Testis (tissue), 2 donors: ENCODE measurements at regions not wholly inside any gene's neighbourhood (a gene's known extent, or its start where the extent isn't known, plus 50 kb on each side); places are given as distances from the start of the nearest gene placed in this dataset.

ENCODE experiments used
- DNase-seq: peaks from one replicate; pipeline ENCODE4 v3.0.0-alpha.2; 2019
- H3K27ac ChIP-seq, 2 donors: fragments of 200-600 bp; sonication (generic); one replicate each; pipeline ENCODE4 v1.5.1; 2019
- H3K27me3 ChIP-seq: fragments of 200-600 bp; sonication (generic); one replicate; pipeline ENCODE4 v1.5.1; 2019
- H3K36me3 ChIP-seq: fragments of 200-600 bp; sonication (generic); one replicate; pipeline ENCODE4 v1.5.1; 2017; ENCODE audit warnings: low read depth; ENCODE audit errors: missing control alignments
- H3K4me1 ChIP-seq: fragments of 200-600 bp; sonication (generic); one replicate; pipeline ENCODE4 v1.5.1; 2019
- H3K4me3 ChIP-seq, 2 donors: fragments of 200-600 bp; sonication (generic); one replicate each; pipeline ENCODE4 v1.5.1; 2017 to 2019
- H3K9me3 ChIP-seq: fragments of 200-600 bp; sonication (generic); one replicate; pipeline ENCODE4 v1.5.1; 2017
- POLR2A ChIP-seq: fragments of 450-650 bp; IDR thresholded peaks from one replicate; pipeline ENCODE4 v1.6.1; 2017; ENCODE audit warnings: antibody characterized with exemption, mild to moderate bottlenecking, moderate library complexity
- WGBS, 2 donors: methylation state at CpG; one replicate each; pipeline ENCODE4 v1.1.5; 2018; 5-methylcytosine and 5-hydroxymethylcytosine counted together
- intact Hi-C: fragments of 100-400 bp; cut with DNase I; formaldehyde crosslinking; loops from one replicate; pipeline ENCODE4 v1.15.1; 2023; ENCODE audit warnings: low total_unique reads
- TF ChIP-seq, protein P1 (sequence below), 3 experiments: fragments of 450-650 bp in 2 of 3; fragments of 200-600 bp in 1 of 3; sonication (generic) in 1 of 3; IDR thresholded peaks; one replicate each; pipeline ENCODE4 v1.5.1; 2016 to 2019; ENCODE audit warnings: antibody characterized with exemption in 3 of 3, mild to moderate bottlenecking in 2 of 3, moderate library complexity in 1 of 3

DNA sequence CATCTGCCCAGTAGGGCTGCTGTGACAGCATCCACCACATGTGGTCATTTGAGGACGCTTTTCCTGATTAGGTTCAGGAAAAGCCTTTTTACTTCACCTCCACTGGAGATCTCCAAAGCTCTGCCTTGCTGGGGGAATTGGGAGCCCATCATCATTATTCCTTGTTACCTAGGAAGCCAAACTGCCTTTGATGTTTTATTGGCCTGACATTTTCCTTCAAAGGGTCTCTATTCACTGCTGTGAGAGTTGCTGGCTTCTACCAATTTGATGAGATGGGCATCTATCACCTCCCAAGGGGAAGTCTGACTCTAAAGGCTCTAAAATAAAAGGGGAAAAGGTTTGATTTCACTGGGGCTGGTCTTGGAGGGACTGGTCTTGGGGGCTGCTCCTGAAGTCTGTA lies 678.6 kb downstream of the PTPRU start:
- H3K27ac ChIP-seq: no peak overlapping the region
- TF ChIP-seq POLR2A: no peak
- TF ChIP-seq, protein P1, sequence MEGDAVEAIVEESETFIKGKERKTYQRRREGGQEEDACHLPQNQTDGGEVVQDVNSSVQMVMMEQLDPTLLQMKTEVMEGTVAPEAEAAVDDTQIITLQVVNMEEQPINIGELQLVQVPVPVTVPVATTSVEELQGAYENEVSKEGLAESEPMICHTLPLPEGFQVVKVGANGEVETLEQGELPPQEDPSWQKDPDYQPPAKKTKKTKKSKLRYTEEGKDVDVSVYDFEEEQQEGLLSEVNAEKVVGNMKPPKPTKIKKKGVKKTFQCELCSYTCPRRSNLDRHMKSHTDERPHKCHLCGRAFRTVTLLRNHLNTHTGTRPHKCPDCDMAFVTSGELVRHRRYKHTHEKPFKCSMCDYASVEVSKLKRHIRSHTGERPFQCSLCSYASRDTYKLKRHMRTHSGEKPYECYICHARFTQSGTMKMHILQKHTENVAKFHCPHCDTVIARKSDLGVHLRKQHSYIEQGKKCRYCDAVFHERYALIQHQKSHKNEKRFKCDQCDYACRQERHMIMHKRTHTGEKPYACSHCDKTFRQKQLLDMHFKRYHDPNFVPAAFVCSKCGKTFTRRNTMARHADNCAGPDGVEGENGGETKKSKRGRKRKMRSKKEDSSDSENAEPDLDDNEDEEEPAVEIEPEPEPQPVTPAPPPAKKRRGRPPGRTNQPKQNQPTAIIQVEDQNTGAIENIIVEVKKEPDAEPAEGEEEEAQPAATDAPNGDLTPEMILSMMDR (IDR thresholded peaks at IDR 0.05): no peak
- no peaks in the 10 kb centered on the region for H3K9me3 ChIP-seq
- no peak overlapping the region for H3K4me3 ChIP-seq
- H3K4me1 ChIP-seq: no peaks in the 10 kb centered on the region
- H3K36me3 ChIP-seq: no peaks in the 10 kb centered on the region
- no peaks in the 10 kb centered on the region for H3K27me3 ChIP-seq
- intact Hi-C loops: no loop called here
- 0 to 45% methylated on average over 1 of the region's 1 CpG for WGBS, 2 donors
- no peak for DNase-seq

- intact Hi-C loops: no loop called here
- Histone ChIP-seq H3K9me3 (no peaks in the 10 kb centered on the region), H3K4me3 (no peak overlapping the region), H3K27ac (no peak overlapping the region), H3K4me1 (no peaks in the 10 kb centered on the region), H3K27me3 (no peaks in the 10 kb centered on the region), H3K36me3 (no peaks in the 10 kb centered on the region)
- 58 to 70% methylated on average over 1 of the region's 1 CpG for WGBS, 2 donors
- no peak for TF ChIP-seq POLR2A
- TF ChIP-seq, protein P1 (IDR thresholded peaks at IDR 0.05): no peak
- no peak for DNase-seq
These were observed 676.1 kb downstream of the PTPRU start for GRCh38 chr1:29912425-29912824.

- intact Hi-C loops: no loop called here
- WGBS, 2 donors: 64 to 74% methylated on average over 7 of the region's 7 CpGs
- Histone ChIP-seq H3K36me3 (no peaks in the 10 kb centered on the region), H3K27ac (no peak overlapping the region), H3K4me1 (no peaks in the 10 kb centered on the region), H3K9me3 (no peaks in the 10 kb centered on the region), H3K27me3 (no peaks in the 10 kb centered on the region), H3K4me3 (no peak overlapping the region)
- TF ChIP-seq POLR2A: no peak
- TF ChIP-seq, protein P1 (IDR thresholded peaks at IDR 0.05): no peak
- DNase-seq: no peak
These were observed 673.6 kb downstream of the PTPRU start for GRCh38 chr1:29909962-29910361.

DNA sequence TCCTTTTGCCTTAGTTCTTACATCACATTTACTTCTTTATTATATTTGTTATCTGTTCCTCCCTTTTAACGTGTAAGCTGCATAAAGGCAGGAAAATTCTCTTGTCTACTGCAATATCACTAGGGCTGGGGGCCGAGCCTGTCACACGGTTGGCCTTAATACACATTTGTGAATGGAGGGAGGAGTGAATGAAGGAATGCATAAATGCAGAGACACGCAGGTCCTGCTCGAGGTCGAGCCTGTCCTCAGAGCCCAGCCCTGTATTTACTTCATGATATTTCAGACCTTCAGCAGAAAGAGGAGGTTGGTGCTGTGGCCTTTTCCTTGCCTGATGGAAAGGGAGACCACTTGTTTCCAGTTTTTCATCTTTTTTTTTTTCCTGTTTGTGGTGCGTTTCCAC lies 671.3 kb downstream of the PTPRU start:
- TF ChIP-seq POLR2A: no peak
- Histone ChIP-seq H3K4me1 (no peaks in the 10 kb centered on the region), H3K27ac (no peak overlapping the region), H3K9me3 (no peaks in the 10 kb centered on the region), H3K4me3 (no peak overlapping the region), H3K36me3 (no peaks in the 10 kb centered on the region), H3K27me3 (no peaks in the 10 kb centered on the region)
- 68 to 81% methylated on average over 7 of the region's 7 CpGs for WGBS, 2 donors
- intact Hi-C loops: no loop called here
- DNase-seq: no peak

GRCh38 chr1:29906927-29907326 lies 670.6 kb downstream of the PTPRU start:
- WGBS, 2 donors: 88 to 92% methylated on average over 6 of the region's 6 CpGs
- TF ChIP-seq, protein P1 (IDR thresholded peaks at IDR 0.05): no peak
- no peak for TF ChIP-seq POLR2A
- Histone ChIP-seq H3K36me3 (no peaks in the 10 kb centered on the region), H3K27me3 (no peaks in the 10 kb centered on the region), H3K4me1 (no peaks in the 10 kb centered on the region), H3K4me3 (no peak overlapping the region), H3K27ac (no peak overlapping the region), H3K9me3 (no peaks in the 10 kb centered on the region)
- intact Hi-C loops: no loop called here
- no peak for DNase-seq
